ENCODE measurements at regions not wholly inside any gene's neighbourhood (a gene's known extent, or its start where the extent isn't known, plus 50 kb on each side); places are given as distances from the start of the nearest gene placed in this dataset.

DNA sequence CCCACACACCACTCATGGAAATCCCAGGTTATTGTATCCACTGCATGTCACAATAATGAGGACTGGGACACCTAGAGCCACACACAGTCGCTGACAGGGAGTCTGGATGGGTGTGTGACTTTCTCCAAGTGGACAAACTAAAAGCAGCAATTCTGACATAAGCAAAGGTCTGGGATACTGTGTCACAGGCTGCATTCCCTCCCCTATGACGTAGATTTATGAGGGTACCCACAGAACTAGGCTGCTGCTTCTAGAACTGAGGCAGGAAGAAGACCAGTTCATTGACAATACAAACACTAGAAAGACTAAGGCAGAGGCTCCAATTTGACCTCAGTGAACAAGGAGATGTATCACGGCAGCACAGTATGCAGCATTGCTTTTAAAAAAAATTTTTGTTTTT is 63.6 kb upstream of the TBCA start:
- TF ChIP-seq, protein P1, sequence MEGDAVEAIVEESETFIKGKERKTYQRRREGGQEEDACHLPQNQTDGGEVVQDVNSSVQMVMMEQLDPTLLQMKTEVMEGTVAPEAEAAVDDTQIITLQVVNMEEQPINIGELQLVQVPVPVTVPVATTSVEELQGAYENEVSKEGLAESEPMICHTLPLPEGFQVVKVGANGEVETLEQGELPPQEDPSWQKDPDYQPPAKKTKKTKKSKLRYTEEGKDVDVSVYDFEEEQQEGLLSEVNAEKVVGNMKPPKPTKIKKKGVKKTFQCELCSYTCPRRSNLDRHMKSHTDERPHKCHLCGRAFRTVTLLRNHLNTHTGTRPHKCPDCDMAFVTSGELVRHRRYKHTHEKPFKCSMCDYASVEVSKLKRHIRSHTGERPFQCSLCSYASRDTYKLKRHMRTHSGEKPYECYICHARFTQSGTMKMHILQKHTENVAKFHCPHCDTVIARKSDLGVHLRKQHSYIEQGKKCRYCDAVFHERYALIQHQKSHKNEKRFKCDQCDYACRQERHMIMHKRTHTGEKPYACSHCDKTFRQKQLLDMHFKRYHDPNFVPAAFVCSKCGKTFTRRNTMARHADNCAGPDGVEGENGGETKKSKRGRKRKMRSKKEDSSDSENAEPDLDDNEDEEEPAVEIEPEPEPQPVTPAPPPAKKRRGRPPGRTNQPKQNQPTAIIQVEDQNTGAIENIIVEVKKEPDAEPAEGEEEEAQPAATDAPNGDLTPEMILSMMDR (conservative IDR thresholded peaks at IDR 0.05; ENCODE audit: low read depth, low read length), result no peak
- TF ChIP-seq RCOR1 (IDR thresholded peaks at IDR 0.05; ENCODE audit: insufficient replicate concordance, low read length) (no peak), BHLHE40 (IDR thresholded peaks at IDR 0.05; ENCODE audit: low read depth, low read length) (no peak)

Measured in IMR-90 (cell line).